ENCODE measurements at regions not wholly inside any gene's neighbourhood (a gene's known extent, or its start where the extent isn't known, plus 50 kb on each side); places are given as distances from the start of the nearest gene placed in this dataset.

DNA sequence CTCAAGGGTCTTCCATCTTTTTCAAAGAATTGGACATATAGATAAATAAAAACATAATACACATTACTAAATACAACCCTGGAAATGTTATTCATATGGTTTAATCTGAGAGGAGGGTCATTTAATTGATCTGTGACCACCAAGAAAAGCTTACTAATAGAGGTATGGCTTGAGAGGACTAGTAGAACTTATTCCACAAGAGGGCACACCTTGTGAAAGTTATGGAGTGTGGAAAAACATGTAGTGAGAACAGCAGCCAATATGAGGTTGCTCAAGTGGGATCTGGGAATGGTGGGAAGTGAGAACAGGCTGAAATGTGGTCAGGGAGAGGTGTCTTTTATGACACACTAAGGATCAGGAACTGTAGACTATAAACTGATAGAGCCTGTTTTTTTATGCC lies 973.5 kb upstream of the B3GALT2 start:
- TF ChIP-seq POLR2A (IDR thresholded peaks at IDR 0.05; ENCODE audit: low read depth, low read length) (no peak), TAF1 (IDR thresholded peaks at IDR 0.05; ENCODE audit: low read depth, low read length) (no peak), POLR2AphosphoS5 (IDR thresholded peaks at IDR 0.05; ENCODE audit: low read depth, low read length) (no peak), POU2F2 (IDR thresholded peaks at IDR 0.05; ENCODE audit: low read depth, low read length) (no peak)

DNA sequence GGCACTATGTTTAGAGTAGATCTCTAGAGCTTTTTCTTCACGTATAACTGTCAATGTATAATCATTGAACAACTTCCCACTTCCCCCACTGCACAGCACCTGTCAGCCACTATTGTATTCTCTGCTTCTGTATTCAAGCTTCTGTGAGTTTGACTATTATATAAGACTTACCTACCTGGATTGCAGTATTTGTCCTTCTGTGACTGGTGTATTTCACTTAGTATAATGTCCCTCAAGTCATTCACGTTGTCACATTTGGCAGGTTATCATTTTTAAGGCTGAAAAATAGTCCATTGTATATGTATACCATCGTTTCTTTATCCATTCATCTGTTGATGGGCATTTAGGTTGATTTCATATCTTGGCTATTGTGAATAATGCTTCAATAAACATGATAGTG lies 969.5 kb upstream of the B3GALT2 start:
- FAIRE-seq, result no peak
- DNase-seq (ENCODE audit: insufficient read length, low spot score), result no peak
- no peak for TF ChIP-seq POLR2AphosphoS5 (IDR thresholded peaks at IDR 0.05; ENCODE audit: low read depth, low read length)
- TF ChIP-seq TAF1 (IDR thresholded peaks at IDR 0.05; ENCODE audit: low read depth, low read length), result no peak
- no peak for TF ChIP-seq SPI1 (IDR thresholded peaks at IDR 0.05; ENCODE audit: low read depth, low read length)

More for the DNA sequence above, 973.5 kb upstream of the B3GALT2 start:
- DNase-seq (ENCODE audit: insufficient read length, low spot score) (no peak), FAIRE-seq (no peak)

DNA sequence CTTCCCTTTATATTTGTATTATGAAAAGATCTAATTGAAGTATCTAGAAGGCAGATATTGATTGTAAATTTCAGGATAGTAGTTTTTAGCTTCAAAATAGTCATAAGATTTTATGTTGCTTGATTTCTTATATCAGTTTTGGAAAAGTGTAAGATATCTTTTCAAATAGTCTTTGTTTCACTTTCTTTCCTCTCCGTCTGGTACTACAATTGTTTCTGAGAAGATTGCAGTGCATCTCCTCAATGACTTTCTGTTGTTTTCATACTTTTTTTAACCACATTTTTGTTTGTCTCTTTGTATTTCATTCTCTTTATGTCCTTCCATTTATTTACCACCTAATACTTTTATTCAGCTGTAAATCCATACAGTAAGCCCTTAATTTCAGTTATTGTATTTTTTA lies 964.6 kb upstream of the B3GALT2 start:
- DNase-seq (ENCODE audit: insufficient read length, low spot score) (no peak), FAIRE-seq (no peak)
- TF ChIP-seq POLR2AphosphoS5 (IDR thresholded peaks at IDR 0.05; ENCODE audit: low read depth, low read length) (no peak), TAF1 (IDR thresholded peaks at IDR 0.05; ENCODE audit: low read depth, low read length) (no peak), PAX5 (IDR thresholded peaks at IDR 0.05; ENCODE audit: insufficient read depth, low read length, severe bottlenecking) (no peak)

DNA sequence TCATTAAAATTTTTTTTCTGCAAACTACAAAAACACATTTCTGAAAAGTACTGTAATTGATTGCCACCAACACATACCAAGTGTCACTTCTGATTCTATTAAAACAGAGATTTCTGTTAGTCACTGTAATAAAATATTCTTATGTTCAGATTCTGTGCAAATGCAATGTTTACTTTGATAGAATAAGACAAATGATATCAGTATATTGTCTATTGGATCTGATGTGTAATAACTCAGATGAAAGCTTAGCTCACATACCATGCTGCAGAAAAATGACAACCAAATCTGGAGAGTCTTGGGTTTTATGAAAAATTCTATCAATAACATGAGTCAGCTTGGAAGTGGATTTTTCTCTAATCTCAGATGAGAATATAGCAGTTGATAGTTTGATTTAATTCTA lies 963.8 kb upstream of the B3GALT2 start:
- DNase-seq (ENCODE audit: insufficient read length, low spot score) (no peak), FAIRE-seq (no peak)
- no peak for TF ChIP-seq POU2F2 (IDR thresholded peaks at IDR 0.05; ENCODE audit: low read depth, low read length)
- TF ChIP-seq TAF1 (IDR thresholded peaks at IDR 0.05; ENCODE audit: low read depth, low read length), result no peak
- TF ChIP-seq SPI1 (IDR thresholded peaks at IDR 0.05; ENCODE audit: low read depth, low read length), result no peak
- TF ChIP-seq POLR2A (IDR thresholded peaks at IDR 0.05; ENCODE audit: low read depth, low read length), result no peak
- TF ChIP-seq POLR2AphosphoS5 (IDR thresholded peaks at IDR 0.05; ENCODE audit: low read depth, low read length), result no peak
- TF ChIP-seq PAX5 (IDR thresholded peaks at IDR 0.05; ENCODE audit: insufficient read depth, low read length, severe bottlenecking), result no peak

DNA sequence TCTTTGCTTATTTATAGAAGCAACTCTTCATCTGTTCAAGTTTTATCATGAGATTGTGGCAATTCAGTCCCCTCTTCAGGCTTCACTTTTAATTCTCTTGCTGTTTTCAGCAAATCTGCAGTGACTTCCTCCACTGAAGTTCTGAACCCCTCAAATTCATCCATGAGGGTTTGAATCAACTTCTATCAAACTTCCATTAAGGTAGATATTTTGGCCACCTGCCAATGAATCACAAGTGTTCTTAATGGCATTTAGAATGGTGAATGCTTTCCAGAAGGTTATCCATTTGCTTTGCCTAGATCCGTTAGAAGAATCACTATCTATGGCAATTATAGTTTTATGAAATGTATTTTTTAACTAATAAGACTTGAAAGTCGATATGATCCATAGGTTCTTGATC lies 946.7 kb upstream of the B3GALT2 start:
- DNase-seq (ENCODE audit: insufficient read length, low spot score) (no peak), FAIRE-seq (no peak)
- TF ChIP-seq PAX5 (IDR thresholded peaks at IDR 0.05; ENCODE audit: insufficient read depth, low read length, severe bottlenecking) (no peak), POLR2A (IDR thresholded peaks at IDR 0.05; ENCODE audit: low read depth, low read length) (no peak), TAF1 (IDR thresholded peaks at IDR 0.05; ENCODE audit: low read depth, low read length) (no peak), SPI1 (IDR thresholded peaks at IDR 0.05; ENCODE audit: low read depth, low read length) (no peak), POU2F2 (IDR thresholded peaks at IDR 0.05; ENCODE audit: low read depth, low read length) (no peak), POLR2AphosphoS5 (IDR thresholded peaks at IDR 0.05; ENCODE audit: low read depth, low read length) (no peak)

DNA sequence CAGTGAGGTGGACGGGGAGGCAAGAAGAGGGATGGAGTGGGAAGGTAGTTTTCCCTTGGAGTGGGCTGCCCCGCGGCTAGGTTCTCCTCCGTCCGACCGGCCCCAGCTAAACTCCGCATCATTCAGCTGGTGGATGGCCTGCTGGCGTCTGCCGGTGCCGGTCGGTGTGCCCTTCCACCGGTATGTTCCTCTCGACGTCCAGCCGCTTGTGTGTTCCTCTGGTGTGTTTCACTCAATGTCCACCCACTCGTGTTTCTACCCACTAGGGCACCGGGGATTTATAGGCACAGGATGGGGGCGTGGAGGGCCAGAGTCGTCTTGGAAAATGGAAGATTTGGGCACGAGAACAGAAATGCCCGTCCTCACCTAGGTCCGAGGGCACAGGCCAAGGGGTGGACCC lies 931.7 kb upstream of the B3GALT2 start:
- TF ChIP-seq SPI1 (IDR thresholded peaks at IDR 0.05; ENCODE audit: low read depth, low read length) (no peak), POU2F2 (IDR thresholded peaks at IDR 0.05; ENCODE audit: low read depth, low read length) (no peak), POLR2AphosphoS5 (IDR thresholded peaks at IDR 0.05; ENCODE audit: low read depth, low read length) (no peak), TAF1 (IDR thresholded peaks at IDR 0.05; ENCODE audit: low read depth, low read length) (no peak), PAX5 (IDR thresholded peaks at IDR 0.05; ENCODE audit: insufficient read depth, low read length, severe bottlenecking) (no peak), POLR2A (IDR thresholded peaks at IDR 0.05; ENCODE audit: low read depth, low read length) (no peak)

DNA sequence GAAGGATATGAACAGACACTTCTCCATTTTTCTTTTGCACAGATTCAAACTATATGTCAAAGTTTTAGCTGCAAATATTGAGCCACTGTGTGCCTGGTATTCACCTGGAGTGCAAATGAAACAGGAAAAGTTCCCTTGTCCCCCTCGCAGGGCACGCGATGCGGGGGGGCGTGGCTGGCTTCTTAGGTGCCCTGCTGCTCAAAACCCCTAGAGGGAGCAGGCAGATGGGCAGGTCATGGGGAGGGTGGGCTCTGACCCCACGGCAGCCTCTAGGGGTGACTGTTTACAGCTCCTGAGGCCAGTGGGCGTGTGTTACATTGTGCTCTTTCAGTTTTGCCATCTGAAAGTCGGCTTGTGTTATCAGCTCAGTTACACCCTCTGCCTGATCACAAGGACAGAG lies 931.2 kb upstream of the B3GALT2 start:
- no peak for TF ChIP-seq POLR2A (IDR thresholded peaks at IDR 0.05; ENCODE audit: low read depth, low read length)
- no peak for TF ChIP-seq POU2F2 (IDR thresholded peaks at IDR 0.05; ENCODE audit: low read depth, low read length)
- TF ChIP-seq PAX5 (IDR thresholded peaks at IDR 0.05; ENCODE audit: insufficient read depth, low read length, severe bottlenecking), result no peak
- no peak for TF ChIP-seq SPI1 (IDR thresholded peaks at IDR 0.05; ENCODE audit: low read depth, low read length)
- TF ChIP-seq POLR2AphosphoS5 (IDR thresholded peaks at IDR 0.05; ENCODE audit: low read depth, low read length), result no peak
- no peak for TF ChIP-seq TAF1 (IDR thresholded peaks at IDR 0.05; ENCODE audit: low read depth, low read length)
- no peak for FAIRE-seq
- DNase-seq (ENCODE audit: insufficient read length, low spot score), result no peak

More for the DNA sequence above, 931.7 kb upstream of the B3GALT2 start:
- FAIRE-seq (no peak), DNase-seq (ENCODE audit: insufficient read length, low spot score) (no peak)

DNA sequence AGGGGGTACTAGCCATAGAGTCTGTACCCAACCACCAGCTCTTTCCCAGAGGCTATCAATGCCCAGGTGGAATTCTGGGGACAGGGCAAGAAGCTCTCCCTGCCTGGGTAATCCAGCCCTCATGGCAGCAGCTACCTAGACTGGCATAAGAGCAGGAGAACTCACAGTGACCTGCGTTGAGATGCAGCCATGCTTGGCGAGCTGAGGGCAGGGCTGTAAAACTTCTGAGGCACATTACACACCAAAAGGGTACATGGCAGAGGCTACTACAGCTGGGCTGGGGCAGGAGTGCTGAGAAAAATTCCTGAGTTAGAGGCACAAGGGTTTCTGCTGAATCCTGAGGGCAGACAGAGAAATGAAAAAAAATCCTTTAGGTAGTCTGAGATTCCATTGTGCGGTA lies 927.9 kb upstream of the B3GALT2 start:
- FAIRE-seq (no peak), DNase-seq (ENCODE audit: insufficient read length, low spot score) (no peak)
- no peak for TF ChIP-seq PAX5 (IDR thresholded peaks at IDR 0.05; ENCODE audit: insufficient read depth, low read length, severe bottlenecking)
- TF ChIP-seq POLR2A (IDR thresholded peaks at IDR 0.05; ENCODE audit: low read depth, low read length), result no peak
- no peak for TF ChIP-seq TAF1 (IDR thresholded peaks at IDR 0.05; ENCODE audit: low read depth, low read length)
- TF ChIP-seq POLR2AphosphoS5 (IDR thresholded peaks at IDR 0.05; ENCODE audit: low read depth, low read length), result no peak
- TF ChIP-seq SPI1 (IDR thresholded peaks at IDR 0.05; ENCODE audit: low read depth, low read length), result no peak
- TF ChIP-seq POU2F2 (IDR thresholded peaks at IDR 0.05; ENCODE audit: low read depth, low read length), result no peak

DNA sequence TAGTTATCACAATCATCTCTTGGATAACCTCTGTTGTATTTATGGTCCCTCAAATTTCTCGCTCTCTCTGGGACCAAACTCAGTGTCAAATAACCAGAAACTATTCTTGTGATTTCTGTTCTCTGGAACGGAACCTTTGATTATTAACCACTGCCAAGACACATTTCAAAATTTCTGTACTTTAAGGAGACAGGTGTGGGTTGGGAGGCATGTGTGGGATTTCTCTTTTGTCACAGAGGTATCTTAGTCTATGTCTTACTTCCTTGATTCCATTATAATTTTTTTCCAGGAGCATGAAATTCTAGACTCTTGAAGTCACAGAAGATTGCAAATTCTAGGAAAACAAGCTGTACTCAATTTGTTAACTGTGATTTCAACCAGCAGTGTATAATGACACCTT lies 919.0 kb upstream of the B3GALT2 start:
- DNase-seq (ENCODE audit: insufficient read length, low spot score) (no peak), FAIRE-seq (no peak)
- TF ChIP-seq POLR2A (IDR thresholded peaks at IDR 0.05; ENCODE audit: low read depth, low read length) (no peak), POLR2AphosphoS5 (IDR thresholded peaks at IDR 0.05; ENCODE audit: low read depth, low read length) (no peak), TAF1 (IDR thresholded peaks at IDR 0.05; ENCODE audit: low read depth, low read length) (no peak), SPI1 (IDR thresholded peaks at IDR 0.05; ENCODE audit: low read depth, low read length) (no peak), POU2F2 (IDR thresholded peaks at IDR 0.05; ENCODE audit: low read depth, low read length) (no peak), PAX5 (IDR thresholded peaks at IDR 0.05; ENCODE audit: insufficient read depth, low read length, severe bottlenecking) (no peak)

DNA sequence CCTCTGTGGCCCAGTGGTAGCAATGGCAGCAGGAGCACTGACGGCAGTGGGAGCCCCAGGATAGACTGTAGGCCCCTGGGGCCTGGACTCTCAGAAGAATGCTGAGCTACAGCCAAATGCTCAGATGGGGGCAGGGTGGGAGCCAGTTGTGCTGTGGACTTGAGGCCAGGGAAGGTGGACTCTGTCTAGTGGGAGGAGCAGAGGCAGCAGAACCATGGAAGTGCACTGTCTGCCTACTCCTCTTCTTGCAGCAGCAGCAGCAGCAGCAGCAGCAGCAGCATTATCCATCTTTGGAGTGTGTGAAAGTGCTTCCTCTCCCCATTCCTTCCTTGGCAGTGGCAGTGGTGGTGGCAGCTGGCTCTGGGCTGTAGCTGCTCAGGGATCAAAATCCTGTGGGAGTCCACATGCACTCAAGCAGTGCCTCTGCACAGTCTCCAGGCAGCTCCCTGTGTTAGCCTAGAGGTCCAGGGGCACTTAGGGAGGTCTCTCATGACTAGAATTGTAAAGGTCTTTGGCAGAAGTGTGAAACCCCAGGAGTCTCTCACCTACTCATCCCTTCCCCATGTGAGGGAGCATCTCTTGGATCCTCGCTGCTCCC lies 917.9 kb upstream of the B3GALT2 start:
- no peak for FAIRE-seq
- DNase-seq (ENCODE audit: insufficient read length, low spot score), result no peak
- no peak for TF ChIP-seq POLR2A (IDR thresholded peaks at IDR 0.05; ENCODE audit: low read depth, low read length)
- TF ChIP-seq TAF1 (IDR thresholded peaks at IDR 0.05; ENCODE audit: low read depth, low read length), result no peak
- TF ChIP-seq POU2F2 (IDR thresholded peaks at IDR 0.05; ENCODE audit: low read depth, low read length), result no peak
- no peak for TF ChIP-seq POLR2AphosphoS5 (IDR thresholded peaks at IDR 0.05; ENCODE audit: low read depth, low read length)
- TF ChIP-seq SPI1 (IDR thresholded peaks at IDR 0.05; ENCODE audit: low read depth, low read length), result no peak
- TF ChIP-seq PAX5 (IDR thresholded peaks at IDR 0.05; ENCODE audit: insufficient read depth, low read length, severe bottlenecking), result no peak
